Upper lobe of left lung (tissue), 6 donors: ENCODE measurements at regions not wholly inside any gene's neighbourhood (a gene's known extent, or its start where the extent isn't known, plus 50 kb on each side); places are given as distances from the start of the nearest gene placed in this dataset.

Source experiments
- ATAC-seq, 2 donors: fragments of 200-7000 bp; cut with Tn5 transposase; one replicate each; pipeline ENCODE4 v1.9.1; 2022; ENCODE audit warnings: mild to moderate bottlenecking in 2 of 2, moderate library complexity in 2 of 2; ENCODE audit not compliant: low FRiP score in 2 of 2
- DNase-seq, 2 donors: peaks; one replicate each; pipeline ENCODE4 v3.0.0-alpha.2; 2019 to 2020
- H3K27ac ChIP-seq, 4 donors: fragments of 200-600 bp; sonication (generic); one replicate each; pipeline ENCODE4 v1.5.1; 2016 to 2019
- H3K27me3 ChIP-seq, 4 donors: fragments of 200-600 bp; sonication (generic); one replicate each; pipeline ENCODE4 v1.5.1; 2017 to 2019
- H3K36me3 ChIP-seq, 4 donors: fragments of 200-600 bp; sonication (generic); one replicate each; pipeline ENCODE4 v1.5.1; 2016 to 2019
- H3K4me1 ChIP-seq, 4 donors: fragments of 200-600 bp; sonication (generic); one replicate each; pipeline ENCODE4 v1.5.1; 2018 to 2019
- H3K4me3 ChIP-seq, 4 donors: fragments of 200-600 bp; sonication (generic); one replicate each; pipeline ENCODE4 v1.5.1; 2017 to 2019; ENCODE audit warnings: mild to moderate bottlenecking in 2 of 4, moderate library complexity in 1 of 4
- H3K9me3 ChIP-seq, 4 donors: fragments of 200-600 bp; sonication (generic); one replicate each; pipeline ENCODE4 v1.5.1; 2018 to 2019
- EP300 ChIP-seq, 4 donors: sonication (generic); formaldehyde crosslinking; IDR thresholded peaks; one replicate each; pipeline ENCODE4 v1.5.1; 2017; ENCODE audit warnings: antibody characterized with exemption in 4 of 4, control low read depth in 2 of 4
- POLR2A ChIP-seq, 4 donors: fragments of 450-650 bp; IDR thresholded peaks; one replicate each; pipeline ENCODE4 v1.5.1; 2016 to 2017; ENCODE audit warnings: antibody characterized with exemption in 4 of 4, mild to moderate bottlenecking in 2 of 4
- POLR2AphosphoS5 ChIP-seq, 2 donors: sonication (generic); formaldehyde crosslinking; IDR thresholded peaks; one replicate each; pipeline ENCODE4 v1.5.1; 2017; ENCODE audit warnings: antibody characterized with exemption in 2 of 2
- WGBS, 2 donors: methylation state at CpG; one replicate each; pipeline ENCODE4 v1.1.5; 2017 to 2018; 5-methylcytosine and 5-hydroxymethylcytosine counted together
- TF ChIP-seq, protein P1 (sequence below), 6 experiments: fragments of 450-650 bp in 4 of 6; fragments of 200-600 bp in 2 of 6; sonication (generic) in 2 of 6; IDR thresholded peaks; one replicate each; pipeline ENCODE4 v1.5.1; 2016 to 2019; ENCODE audit warnings: antibody characterized with exemption in 6 of 6
- donor health status: DM: no; HTN: no; CAD: no; lungs with moderate emphysema.
- donor health status: DM: no; HTN: yes; CAD: no; lungs with severe emphysema.

- Histone ChIP-seq H3K4me1 (peaks cover 23 to 32% (median 26%) of the 10 kb centered on the region in 4 donors), H3K4me3 (no peak overlapping the region), H3K9me3 (no peaks in the 10 kb centered on the region), H3K27me3 (no peaks in the 10 kb centered on the region), H3K36me3 (no peaks in the 10 kb centered on the region), H3K27ac (no peak overlapping the region)
- WGBS, 2 donors = 41 to 66% methylated on average over 4 to 9 of the region's 9 CpGs
- TF ChIP-seq, protein P1, sequence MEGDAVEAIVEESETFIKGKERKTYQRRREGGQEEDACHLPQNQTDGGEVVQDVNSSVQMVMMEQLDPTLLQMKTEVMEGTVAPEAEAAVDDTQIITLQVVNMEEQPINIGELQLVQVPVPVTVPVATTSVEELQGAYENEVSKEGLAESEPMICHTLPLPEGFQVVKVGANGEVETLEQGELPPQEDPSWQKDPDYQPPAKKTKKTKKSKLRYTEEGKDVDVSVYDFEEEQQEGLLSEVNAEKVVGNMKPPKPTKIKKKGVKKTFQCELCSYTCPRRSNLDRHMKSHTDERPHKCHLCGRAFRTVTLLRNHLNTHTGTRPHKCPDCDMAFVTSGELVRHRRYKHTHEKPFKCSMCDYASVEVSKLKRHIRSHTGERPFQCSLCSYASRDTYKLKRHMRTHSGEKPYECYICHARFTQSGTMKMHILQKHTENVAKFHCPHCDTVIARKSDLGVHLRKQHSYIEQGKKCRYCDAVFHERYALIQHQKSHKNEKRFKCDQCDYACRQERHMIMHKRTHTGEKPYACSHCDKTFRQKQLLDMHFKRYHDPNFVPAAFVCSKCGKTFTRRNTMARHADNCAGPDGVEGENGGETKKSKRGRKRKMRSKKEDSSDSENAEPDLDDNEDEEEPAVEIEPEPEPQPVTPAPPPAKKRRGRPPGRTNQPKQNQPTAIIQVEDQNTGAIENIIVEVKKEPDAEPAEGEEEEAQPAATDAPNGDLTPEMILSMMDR (IDR thresholded peaks at IDR 0.05) = no peak
- TF ChIP-seq POLR2AphosphoS5 (IDR thresholded peaks at IDR 0.05) (no peak), POLR2A (IDR thresholded peaks at IDR 0.05) (no peak), EP300 (IDR thresholded peaks at IDR 0.05) (no peak)
- no peak for DNase-seq
- no peak for ATAC-seq
Measured at GRCh38 chr16:85304337-85304736, 192.1 kb upstream of the CIBAR2 start.

DNA sequence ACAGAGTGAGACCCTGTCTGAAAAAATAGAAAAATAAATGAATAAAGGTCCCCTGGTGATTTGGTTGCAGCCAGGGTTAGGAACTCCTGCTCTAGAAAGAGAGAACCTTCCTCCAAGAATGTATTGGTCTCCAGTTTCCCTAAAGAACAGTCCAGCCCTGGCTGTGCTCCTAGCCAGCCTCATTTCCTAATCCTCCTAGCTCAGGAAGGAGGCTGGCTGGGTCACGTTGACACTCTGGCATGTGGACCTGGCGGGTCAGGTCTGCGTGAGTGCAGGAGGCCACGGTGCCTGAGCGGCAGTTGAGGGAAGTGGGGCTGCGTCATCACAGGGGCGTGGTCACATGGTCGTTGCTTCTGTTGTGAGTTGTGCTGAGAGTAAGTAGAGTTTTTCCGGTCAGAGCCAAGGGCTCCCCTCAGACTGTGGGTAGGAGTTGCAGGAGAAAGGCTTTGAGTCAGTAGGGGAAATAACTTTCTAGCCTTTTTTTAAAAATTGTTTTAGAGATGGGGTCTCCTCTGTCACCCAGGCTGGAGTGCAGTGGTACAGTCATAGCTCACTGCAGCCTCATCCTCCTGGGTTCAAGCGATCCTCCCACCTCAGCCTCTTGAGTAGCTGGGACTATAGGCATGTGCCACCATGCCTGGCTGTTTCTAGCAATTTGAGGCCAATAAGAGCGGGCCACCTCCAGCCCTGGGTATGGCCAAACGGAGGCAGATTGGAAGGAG, 194.0 kb upstream of the CIBAR2 start:
- H3K27me3 ChIP-seq = no peaks in the 10 kb centered on the region
- WGBS, 2 donors = 23 to 24% methylated on average over 12 of the region's 12 CpGs
- H3K4me1 ChIP-seq = peaks cover 34 to 50% (median 43%) of the 10 kb centered on the region in 4 donors
- H3K27ac ChIP-seq = peak overlapping the region in 2 of 4 donors; percentile 12 to 56
- peak; percentile 83 to 88 for ATAC-seq
- no peaks in the 10 kb centered on the region for H3K36me3 ChIP-seq
- DNase-seq = peak; percentile 83 to 97
- TF ChIP-seq, protein P1 (IDR thresholded peaks at IDR 0.05) = peak in 1 of 6 experiments; percentile 5
- TF ChIP-seq POLR2AphosphoS5 (IDR thresholded peaks at IDR 0.05) (peak; percentile 65 to 70), POLR2A (IDR thresholded peaks at IDR 0.05) (peak in 1 of 4 donors; percentile 55), EP300 (IDR thresholded peaks at IDR 0.05) (peak in 1 of 4 donors; percentile 57)
- H3K4me3 ChIP-seq = no peak overlapping the region
- H3K9me3 ChIP-seq = no peaks in the 10 kb centered on the region

DNA sequence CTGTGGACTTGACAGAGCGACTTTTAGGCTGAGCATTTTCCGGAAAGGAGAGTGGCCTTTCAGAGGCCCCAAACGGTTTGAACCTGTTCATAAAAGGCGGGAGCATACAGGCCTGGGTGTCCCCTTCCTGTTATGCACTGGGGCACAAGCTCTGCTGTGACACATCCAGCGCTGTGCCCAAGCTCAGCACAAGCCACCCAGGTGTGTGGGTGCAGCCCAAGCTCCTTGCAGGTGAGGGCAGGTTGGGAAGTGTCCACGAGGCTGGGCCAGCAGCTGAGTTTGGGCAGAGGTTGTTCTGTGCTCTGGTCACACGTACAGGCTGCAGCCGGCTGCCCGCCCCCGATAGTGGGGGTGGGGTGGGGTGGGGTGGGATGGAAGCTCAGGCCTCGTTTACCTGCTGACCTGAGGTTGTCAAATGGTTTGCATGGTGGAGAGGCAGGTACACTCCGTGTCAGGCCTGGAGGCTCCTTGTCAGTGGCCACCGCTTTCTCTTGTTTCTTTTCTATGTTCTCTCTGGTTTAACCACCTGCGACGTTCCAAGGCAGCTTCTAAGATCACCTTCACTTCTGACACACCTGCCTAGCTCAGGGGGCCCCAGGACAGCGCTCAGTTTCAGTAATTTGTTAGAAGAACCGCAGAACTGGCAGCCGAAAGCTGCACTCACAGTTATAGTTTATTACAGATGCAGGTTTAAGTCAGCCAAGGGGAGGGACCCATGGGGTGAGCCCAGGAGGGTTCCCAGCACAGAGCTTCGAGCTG, 194.7 kb upstream of the CIBAR2 start:
- H3K4me1 ChIP-seq = peaks cover 34 to 53% (median 46%) of the 10 kb centered on the region in 4 donors
- no peaks in the 10 kb centered on the region for H3K36me3 ChIP-seq
- no peak for TF ChIP-seq EP300 (IDR thresholded peaks at IDR 0.05)
- TF ChIP-seq POLR2AphosphoS5 (IDR thresholded peaks at IDR 0.05) = no peak
- TF ChIP-seq, protein P1 (IDR thresholded peaks at IDR 0.05) = no peak
- TF ChIP-seq POLR2A (IDR thresholded peaks at IDR 0.05) = no peak
- no peaks in the 10 kb centered on the region for H3K9me3 ChIP-seq
- no peaks in the 10 kb centered on the region for H3K27me3 ChIP-seq
- no peak overlapping the region for H3K4me3 ChIP-seq
- 79 to 81% methylated on average over 12 to 19 of the region's 19 CpGs for WGBS, 2 donors
- DNase-seq (peak in 1 of 2 donors; percentile 69), ATAC-seq (no peak)
- H3K27ac ChIP-seq = peak overlapping the region in 2 of 4 donors; percentile 12 to 56

DNA sequence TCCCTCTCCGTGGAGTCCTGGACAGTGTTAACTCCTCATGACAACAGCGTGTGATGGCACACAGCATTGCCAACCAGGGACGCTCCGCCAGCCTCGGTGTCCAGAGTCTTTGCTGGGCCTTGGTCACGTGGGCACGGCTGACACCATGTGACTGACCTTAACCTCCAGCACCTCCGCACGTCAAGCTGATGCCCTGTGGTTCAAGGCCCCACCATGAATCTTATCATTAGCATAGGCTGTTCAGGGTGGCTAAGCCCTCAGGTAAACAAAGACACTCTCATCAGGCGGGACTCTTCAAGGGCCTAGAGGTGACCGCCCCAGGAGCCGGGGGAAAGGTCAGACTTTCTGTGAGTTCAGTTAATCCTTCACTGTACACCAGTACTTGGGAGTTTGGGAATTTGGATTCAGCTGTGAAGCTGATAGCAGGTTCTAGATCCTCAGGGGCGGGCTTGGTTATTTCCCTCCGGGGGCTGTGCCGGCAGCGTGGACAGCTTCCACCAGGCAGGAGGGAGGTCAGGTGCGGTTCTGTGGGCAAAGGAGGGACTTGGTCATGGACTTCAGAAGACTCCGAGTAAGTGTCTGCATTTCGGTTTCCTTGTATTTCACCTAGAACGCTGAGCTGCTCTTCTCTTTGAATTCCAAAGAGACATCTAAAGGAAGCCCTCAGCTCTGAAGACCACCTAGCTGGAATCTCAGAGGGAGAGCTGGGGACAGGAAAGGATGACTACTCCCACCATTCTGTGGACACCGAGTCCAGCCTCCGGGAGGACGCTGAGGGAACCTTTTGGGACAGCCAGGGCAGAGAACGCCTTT, 195.5 kb upstream of the CIBAR2 start:
- 72 to 88% methylated on average over 6 to 24 of the region's 24 CpGs for WGBS, 2 donors
- peaks cover 34 to 54% (median 47%) of the 10 kb centered on the region in 4 donors for H3K4me1 ChIP-seq
- peak overlapping the region in 1 of 4 donors; percentile 2 for H3K27ac ChIP-seq

More for the DNA sequence above, 195.5 kb upstream of the CIBAR2 start:
- no peaks in the 10 kb centered on the region for H3K9me3 ChIP-seq
- H3K4me3 ChIP-seq = no peak overlapping the region
- H3K27me3 ChIP-seq = no peaks in the 10 kb centered on the region
- no peaks in the 10 kb centered on the region for H3K36me3 ChIP-seq
- ATAC-seq (no peak), DNase-seq (no peak)
- TF ChIP-seq POLR2AphosphoS5 (IDR thresholded peaks at IDR 0.05) (no peak), EP300 (IDR thresholded peaks at IDR 0.05) (no peak), POLR2A (IDR thresholded peaks at IDR 0.05) (no peak)
- TF ChIP-seq, protein P1 (IDR thresholded peaks at IDR 0.05) = no peak
